Erythroblast (primary cell): ENCODE measurements at regions not wholly inside any gene's neighbourhood (a gene's known extent, or its start where the extent isn't known, plus 50 kb on each side); places are given as distances from the start of the nearest gene placed in this dataset.

Experiments used
- GATA1 ChIP-seq: IDR thresholded peaks from 2 replicates; pipeline ENCODE4 v1.6.1; 2011; ENCODE audit warnings: low read depth, mild to moderate bottlenecking, control low read depth, low read length, moderate library complexity
- POLR2A ChIP-seq: IDR thresholded peaks from 2 replicates; pipeline ENCODE4 v1.6.1; 2011; ENCODE audit warnings: mild to moderate bottlenecking, low read length

GRCh38 chr2:194709840-194710239, 947.2 kb upstream of the SLC39A10 start:
- no peak for TF ChIP-seq POLR2A
- no peak for TF ChIP-seq GATA1
